ENCODE measurements at regions not wholly inside any gene's neighbourhood (a gene's known extent, or its start where the extent isn't known, plus 50 kb on each side); places are given as distances from the start of the nearest gene placed in this dataset.

GRCh38 chr9:16099732-16100536 lies 547.1 kb downstream of the CCDC171 start:
- no peak for DNase-seq

- DNase-seq: no peak
Measured at GRCh38 chr9:16100537-16101091, 547.8 kb downstream of the CCDC171 start.

- no peak for DNase-seq
Measured at GRCh38 chr9:16102154-16102553, 549.3 kb downstream of the CCDC171 start.

- DNase-seq: peak in 1 of 2 experiments; percentile 34
Measured at GRCh38 chr9:16103620-16104397, 551.0 kb downstream of the CCDC171 start.

GRCh38 chr9:16105168-16106020 lies 552.6 kb downstream of the CCDC171 start:
- DNase-seq: no peak

- no peak for DNase-seq
Measured at GRCh38 chr9:16106021-16106571, 553.3 kb downstream of the CCDC171 start.

- DNase-seq: no peak
Measured at GRCh38 chr9:16112116-16112515, 559.3 kb downstream of the CCDC171 start.

- DNase-seq: no peak
Measured at GRCh38 chr9:16115994-16116393, 563.2 kb downstream of the CCDC171 start.

GRCh38 chr9:16118043-16118442 lies 565.2 kb downstream of the CCDC171 start:
- DNase-seq: no peak

- DNase-seq: no peak
Measured at GRCh38 chr9:16119261-16120230, 566.7 kb downstream of the CCDC171 start.

GRCh38 chr9:16120231-16120641 lies 567.4 kb downstream of the CCDC171 start:
- DNase-seq: no peak

- DNase-seq: no peak
Measured at GRCh38 chr9:16120727-16121126, 567.9 kb downstream of the CCDC171 start.

- no peak for DNase-seq
Measured at GRCh38 chr9:16121168-16121567, 568.3 kb downstream of the CCDC171 start.

GRCh38 chr9:16121601-16122286 lies 568.9 kb downstream of the CCDC171 start:
- no peak for DNase-seq

GRCh38 chr9:16125629-16126028 lies 572.8 kb downstream of the CCDC171 start:
- no peak for DNase-seq

- no peak for DNase-seq
Measured at GRCh38 chr9:16126042-16126441, 573.2 kb downstream of the CCDC171 start.

GRCh38 chr9:16128003-16128402 lies 575.2 kb downstream of the CCDC171 start:
- no peak for DNase-seq

- DNase-seq: no peak
Measured at GRCh38 chr9:16131264-16131663, 578.4 kb downstream of the CCDC171 start.

GRCh38 chr9:16132513-16132912 lies 579.7 kb downstream of the CCDC171 start:
- no peak for DNase-seq

GRCh38 chr9:16133032-16133431 lies 580.2 kb downstream of the CCDC171 start:
- DNase-seq: peak; percentile 32 to 34
